HG02798 (cell line): ENCODE measurements at regions not wholly inside any gene's neighbourhood (a gene's known extent, or its start where the extent isn't known, plus 50 kb on each side); places are given as distances from the start of the nearest gene placed in this dataset.
"Not testable (repeated sequence)": the region's sequence is repeated elsewhere in the genome, so short reads cannot be mapped to it uniquely, and the experiment has no call there.

Experiments used
- ATAC-seq: cut with Tn5 transposase; IDR thresholded peaks from one replicate; pipeline ENCODE4 v1.9.1; 2021; ENCODE audit warnings: mild to moderate bottlenecking; ENCODE audit not compliant: unreplicated experiment, poor library complexity

GRCh38 chr1:143845193-143845592 lies 126.6 kb downstream of the FAM72C start:
- ATAC-seq: not testable (repeated sequence)

DNA sequence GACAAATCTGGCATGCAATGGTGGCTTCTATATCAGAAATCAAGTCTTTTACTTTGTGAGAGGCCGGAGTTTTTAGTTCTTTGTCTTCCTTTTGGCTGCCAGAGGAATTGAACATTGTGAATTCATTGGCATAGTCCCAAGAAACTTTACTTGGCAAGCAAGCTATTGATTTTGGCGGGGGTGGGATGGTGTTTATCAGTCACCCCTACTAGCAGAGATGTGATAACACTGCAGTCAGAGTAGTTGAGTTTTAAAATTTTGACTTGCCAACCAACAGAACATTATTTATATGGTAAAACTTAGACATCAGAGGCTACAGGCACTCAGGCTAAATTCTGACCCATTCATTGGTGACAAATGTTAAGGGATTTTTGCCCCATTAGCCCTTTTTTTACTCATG lies 129.7 kb downstream of the FAM72C start:
- not testable (repeated sequence) for ATAC-seq

DNA sequence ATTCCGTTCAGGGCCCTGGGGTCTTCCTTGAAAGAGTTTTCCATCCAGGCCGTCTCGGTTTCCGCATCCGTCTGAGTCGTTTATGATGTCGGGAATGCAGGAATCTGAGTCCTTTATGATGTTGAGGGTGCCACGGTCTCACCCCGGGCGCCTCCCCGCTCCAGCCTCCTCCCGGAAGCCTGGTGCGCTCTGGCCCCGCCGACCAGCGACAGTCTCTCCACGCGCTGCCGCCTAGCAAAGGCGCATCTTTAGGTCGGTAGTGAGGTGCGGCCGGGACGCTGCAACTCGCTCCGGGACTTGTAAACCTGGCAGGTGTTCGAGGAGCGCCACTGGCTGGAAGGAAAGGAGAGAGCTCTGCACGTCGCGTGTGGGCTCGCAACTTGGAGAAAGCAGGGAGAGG lies 132.6 kb downstream of the FAM72C start:
- ATAC-seq: not testable (repeated sequence)

DNA sequence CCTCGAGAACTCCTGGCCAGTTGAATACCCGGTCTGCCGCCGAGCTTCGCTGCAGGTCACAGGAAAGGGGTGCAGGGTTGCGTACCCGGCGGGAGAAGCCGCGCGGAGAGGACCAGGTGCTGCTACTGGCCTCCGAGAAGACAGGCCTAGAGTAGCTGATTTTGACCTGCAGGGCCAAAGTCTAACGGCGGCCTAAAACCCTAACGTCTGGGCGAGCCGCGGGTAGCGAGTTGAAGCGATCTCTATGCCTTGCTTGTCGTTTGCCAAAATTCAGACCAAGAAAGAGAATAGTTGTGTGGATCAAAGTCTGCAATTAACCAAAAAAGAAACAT lies 133.2 kb downstream of the FAM72C start:
- not testable (repeated sequence) for ATAC-seq

DNA sequence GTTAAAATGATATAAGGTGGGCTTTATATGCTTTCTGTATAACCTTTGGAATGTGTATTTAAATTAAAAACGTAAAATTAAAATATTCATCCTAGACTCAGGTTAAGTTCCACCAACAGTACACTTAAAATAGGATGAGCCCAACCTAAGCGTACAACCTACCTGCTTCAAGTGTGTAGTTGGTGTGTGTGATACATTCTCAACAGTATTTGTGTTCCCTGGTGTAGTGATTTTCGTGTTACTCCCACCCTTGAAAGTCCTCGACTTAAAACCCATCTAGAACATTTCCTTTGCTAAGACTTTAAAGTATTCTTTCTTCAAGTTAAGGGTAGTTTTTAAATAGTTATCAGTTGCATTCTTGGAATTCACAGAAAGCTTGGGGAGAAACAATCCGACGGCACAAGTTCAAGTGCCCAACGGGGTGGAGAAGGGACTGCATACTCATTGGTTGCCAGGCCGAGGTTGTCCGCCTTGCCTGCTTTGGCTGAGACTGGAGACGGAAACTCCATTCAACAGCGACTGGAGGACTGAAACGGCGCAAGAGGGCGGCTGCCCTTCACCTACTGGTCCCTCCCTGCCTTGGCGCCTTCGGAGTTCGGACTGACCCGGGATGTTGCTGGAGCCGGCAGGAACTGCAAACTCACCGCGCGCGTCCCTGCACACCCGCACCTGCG lies 133.7 kb downstream of the FAM72C start:
- ATAC-seq: not testable (repeated sequence)

DNA sequence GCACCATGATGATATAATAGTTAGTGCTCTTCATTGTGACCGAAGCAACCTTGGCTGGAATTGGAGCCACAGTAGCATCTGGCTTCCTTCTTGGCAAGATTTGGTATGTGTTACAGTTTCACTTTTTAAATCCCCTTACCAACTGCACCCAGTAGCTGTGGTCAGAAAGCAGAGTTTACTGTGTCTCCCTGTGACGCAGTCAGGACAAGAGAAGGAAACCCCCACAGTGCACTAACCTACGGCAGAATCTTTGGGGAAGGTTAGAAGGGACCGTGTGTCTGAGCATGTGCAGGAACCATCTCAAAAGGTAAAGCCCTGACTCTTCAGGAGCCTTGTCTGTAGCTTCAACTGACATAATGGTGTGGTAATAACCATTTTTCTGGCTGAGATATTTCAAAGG lies 138.4 kb downstream of the FAM72C start:
- not testable (repeated sequence) for ATAC-seq

GRCh38 chr1:143832379-143832716 lies 139.4 kb downstream of the FAM72C start:
- ATAC-seq: not testable (repeated sequence)

DNA sequence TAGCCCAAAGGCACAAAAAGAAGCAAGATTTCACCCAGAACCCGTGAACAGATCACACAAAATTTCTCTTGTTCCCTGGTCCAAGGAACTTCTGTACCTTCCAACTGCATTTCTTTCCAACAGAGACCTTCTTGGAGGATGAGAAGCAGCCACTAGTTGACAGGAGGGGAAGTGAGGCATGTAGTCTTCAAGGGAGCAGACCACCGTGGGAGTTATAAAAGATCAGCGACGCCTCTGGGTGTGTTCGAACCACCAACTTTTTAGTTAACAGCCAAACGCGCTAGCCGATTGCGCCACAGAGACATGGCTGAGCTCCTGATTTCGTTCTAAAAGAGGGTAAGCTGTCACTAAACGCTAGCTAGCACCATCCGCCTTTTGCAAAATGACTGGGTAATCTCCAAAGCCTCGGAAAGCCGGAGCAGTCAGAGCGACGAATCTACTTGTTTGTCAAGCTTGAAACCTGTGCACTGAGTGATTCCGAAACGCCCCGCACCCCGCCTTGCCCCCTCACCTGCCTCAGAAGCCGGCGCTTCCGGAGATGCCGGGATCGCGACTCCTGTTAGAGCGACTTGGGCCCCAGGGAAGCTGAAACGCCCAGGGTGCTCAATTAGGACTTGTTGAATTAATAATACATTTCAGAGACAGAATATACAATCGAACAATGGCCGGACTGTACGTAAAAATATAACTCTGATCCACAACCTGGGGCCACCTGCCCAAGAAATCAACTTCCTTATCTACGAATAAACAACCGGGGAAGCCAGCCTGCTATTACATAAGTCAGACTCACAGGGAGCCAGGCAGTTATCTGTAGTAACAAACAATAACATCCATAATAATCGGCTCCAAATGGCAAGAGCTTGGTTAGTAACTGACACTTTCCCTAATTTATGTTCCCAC lies 140.1 kb downstream of the FAM72C start:
- ATAC-seq: not testable (repeated sequence)

- not testable (repeated sequence) for ATAC-seq
Measured at GRCh38 chr1:143826162-143826561, 145.6 kb downstream of the FAM72C start.

- ATAC-seq: not testable (repeated sequence)
Measured at GRCh38 chr1:143824266-143824665, 147.5 kb downstream of the FAM72C start.

DNA sequence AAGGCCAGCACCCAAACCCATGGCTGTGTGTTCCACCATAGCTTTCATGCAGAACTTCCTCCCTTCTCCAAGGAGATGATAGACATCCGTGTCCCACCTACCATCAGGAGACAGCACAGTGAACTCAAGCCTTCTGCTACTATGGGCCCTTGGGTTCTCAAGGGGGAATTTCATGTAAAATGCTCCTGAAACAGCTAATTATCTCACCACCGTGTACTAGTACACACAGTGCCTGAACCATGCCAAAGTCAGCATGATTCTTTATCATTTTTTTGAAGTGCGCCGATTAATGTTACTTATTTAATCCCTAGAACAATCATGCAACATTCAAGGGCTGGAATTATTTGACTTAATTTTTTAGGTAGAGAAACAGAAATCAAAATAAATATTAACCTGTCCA lies 151.7 kb downstream of the FAM72C start:
- not testable (repeated sequence) for ATAC-seq

- not testable (repeated sequence) for ATAC-seq
Measured at GRCh38 chr1:143816369-143816768, 155.4 kb downstream of the FAM72C start.

DNA sequence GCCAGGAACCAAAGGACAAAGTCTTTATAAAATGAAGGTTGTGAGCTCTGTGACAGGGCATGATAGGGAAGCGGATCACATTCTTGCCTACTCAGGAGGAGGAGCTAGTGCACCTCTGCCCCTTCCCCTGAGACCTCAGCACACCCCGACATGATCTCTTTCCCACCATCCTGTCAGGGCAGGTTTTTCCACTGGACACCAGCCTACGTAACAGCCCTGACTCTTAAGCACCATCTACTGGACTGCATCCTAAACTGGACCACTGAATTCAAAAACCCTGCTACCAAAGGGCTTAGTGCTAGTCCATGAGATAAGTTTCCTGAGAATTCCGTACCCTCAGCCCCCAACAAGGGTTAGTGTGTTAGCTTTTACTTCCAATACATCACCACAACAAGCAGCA lies 166.4 kb downstream of the FAM72C start:
- ATAC-seq: not testable (repeated sequence)

GRCh38 chr1:143804707-143805356 lies 167.0 kb downstream of the FAM72C start:
- not testable (repeated sequence) for ATAC-seq

DNA sequence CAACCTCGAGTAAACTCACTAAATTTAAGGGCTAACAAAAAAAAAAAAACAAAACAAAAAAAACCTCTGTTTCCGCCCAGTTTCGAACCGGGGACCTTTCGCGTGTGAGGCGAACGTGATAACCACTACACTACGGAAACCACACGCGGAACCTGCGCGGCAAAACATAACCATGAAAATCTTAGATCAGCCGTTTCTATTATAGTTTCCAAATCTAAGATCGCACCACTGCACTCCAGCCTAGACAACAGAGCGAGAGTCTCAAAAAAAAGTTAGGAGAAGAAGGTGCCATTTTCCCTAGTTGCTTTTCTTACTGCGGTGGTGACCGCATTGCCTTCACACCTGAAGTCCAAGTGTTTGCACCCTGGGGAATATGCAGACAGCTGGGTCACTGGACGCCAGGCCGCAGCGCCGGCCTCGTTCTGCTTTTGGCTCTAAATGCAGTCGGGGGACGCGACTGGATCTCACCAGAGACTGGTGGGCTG lies 167.8 kb downstream of the FAM72C start:
- peak; percentile 63 for ATAC-seq

DNA sequence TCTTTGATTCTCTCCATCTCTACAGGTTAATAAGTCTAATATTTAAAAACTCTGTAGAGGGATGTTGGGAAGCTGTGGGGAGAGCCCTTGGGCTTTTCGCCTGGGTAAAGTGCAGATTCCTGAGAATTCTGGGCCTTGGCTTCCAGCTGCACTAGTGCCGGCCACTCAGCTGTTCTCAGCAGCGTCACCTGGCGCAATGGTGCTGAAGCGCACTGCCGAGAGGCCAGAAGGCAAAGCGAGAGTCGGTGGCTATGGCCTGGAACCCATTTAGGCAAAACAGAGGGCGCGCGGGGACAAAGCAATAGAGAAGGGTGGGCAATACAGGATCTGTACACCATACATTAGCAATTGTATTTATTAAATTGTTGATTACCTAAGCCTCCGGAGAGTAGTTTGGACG lies 168.7 kb downstream of the FAM72C start:
- ATAC-seq: not testable (repeated sequence)

GRCh38 chr1:143799568-143800187 lies 172.1 kb downstream of the FAM72C start:
- ATAC-seq: peak; percentile 60

- not testable (repeated sequence) for ATAC-seq
Measured at GRCh38 chr1:143796369-143796768, 175.4 kb downstream of the FAM72C start.

DNA sequence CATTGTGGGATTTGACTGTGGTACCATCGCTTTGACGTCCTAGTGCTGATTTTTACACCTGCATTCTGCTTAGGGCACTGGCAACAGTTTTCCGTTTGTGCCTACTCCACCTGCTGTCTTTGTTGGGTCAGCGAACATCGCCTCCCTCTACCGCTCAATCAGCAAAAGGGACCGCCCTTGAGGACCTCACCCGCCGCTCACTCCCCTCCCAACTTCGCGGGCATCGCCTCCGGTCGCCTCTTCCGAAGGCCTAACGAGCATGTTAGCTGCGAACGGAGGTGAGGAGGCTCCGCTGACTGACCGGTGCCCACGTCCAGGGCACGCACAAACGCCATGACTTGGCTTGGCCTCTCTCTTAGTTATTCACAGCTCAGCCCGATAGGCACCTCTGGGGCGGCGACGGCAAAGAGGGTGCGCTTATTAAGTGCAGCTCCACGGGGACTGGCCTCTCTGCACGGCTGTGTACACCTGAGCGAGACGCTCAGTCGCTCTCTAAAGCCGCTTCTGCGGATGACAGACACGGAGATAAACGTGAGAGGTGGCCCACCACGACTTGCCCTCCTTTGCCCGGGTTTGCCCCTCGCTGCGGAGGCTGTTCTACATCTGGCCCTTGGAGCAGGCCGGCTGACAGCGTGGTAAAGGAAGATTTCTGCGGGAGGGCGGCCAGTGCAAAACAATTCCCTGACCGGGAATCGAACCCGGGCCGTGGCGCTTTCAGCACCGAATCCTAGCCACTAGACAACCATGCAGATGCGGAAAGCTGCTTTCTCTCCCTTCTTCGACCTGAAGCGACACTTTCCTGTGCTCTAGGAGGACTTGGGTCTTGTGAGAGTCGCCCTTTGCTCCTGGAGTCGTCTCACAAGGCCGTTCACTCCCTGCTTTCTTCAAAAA lies 179.5 kb downstream of the FAM72C start:
- ATAC-seq: not testable (repeated sequence)
